GM12874 (cell line): ENCODE measurements at regions not wholly inside any gene's neighbourhood (a gene's known extent, or its start where the extent isn't known, plus 50 kb on each side); places are given as distances from the start of the nearest gene placed in this dataset.

Experiments
- CTCF ChIP-seq: IDR thresholded peaks from 2 replicates; pipeline ENCODE4 v1.5.1; 2011; ENCODE audit warnings: low read depth, mild to moderate bottlenecking, control low read depth, low read length, moderate library complexity; ENCODE audit not compliant: insufficient read depth

GRCh38 chr18:35910327-35910726 is 62.2 kb upstream of the RMP24 start:
- TF ChIP-seq CTCF: no peak

GRCh38 chr18:35912332-35912731 is 60.1 kb upstream of the RMP24 start:
- TF ChIP-seq CTCF: no peak

- TF ChIP-seq CTCF: no peak
Observed at GRCh38 chr18:35915056-35915455, 57.4 kb upstream of the RMP24 start.

- TF ChIP-seq CTCF: peak; percentile 16; the same call in 1 of the 2 replicates
Observed at GRCh38 chr18:35917043-35917442, 55.4 kb upstream of the RMP24 start.

- no peak for TF ChIP-seq CTCF
Observed at GRCh38 chr18:35918564-35918963, 53.9 kb upstream of the RMP24 start.

- no peak for TF ChIP-seq CTCF
Observed at GRCh38 chr18:35919179-35919578, 53.3 kb upstream of the RMP24 start.

- TF ChIP-seq CTCF: no peak
Observed at GRCh38 chr18:35920623-35921022, 51.9 kb upstream of the RMP24 start.
